Lower leg skin (tissue), 3 donors: ENCODE measurements at regions not wholly inside any gene's neighbourhood (a gene's known extent, or its start where the extent isn't known, plus 50 kb on each side); places are given as distances from the start of the nearest gene placed in this dataset.

Experiments used
- POLR2A ChIP-seq, 2 donors: fragments of 450-650 bp; IDR thresholded peaks; one replicate each; pipeline ENCODE4 v1.6.1; 2016 to 2017; ENCODE audit warnings: antibody characterized with exemption in 2 of 2, mild to moderate bottlenecking in 1 of 2, moderate library complexity in 1 of 2
- TF ChIP-seq, protein P1 (sequence below), 3 donors: fragments of 450-650 bp; IDR thresholded peaks; one replicate each; pipeline ENCODE4 v1.5.1; 2016; ENCODE audit warnings: antibody characterized with exemption in 3 of 3, mild to moderate bottlenecking in 3 of 3, moderate library complexity in 2 of 3

- TF ChIP-seq, protein P1, sequence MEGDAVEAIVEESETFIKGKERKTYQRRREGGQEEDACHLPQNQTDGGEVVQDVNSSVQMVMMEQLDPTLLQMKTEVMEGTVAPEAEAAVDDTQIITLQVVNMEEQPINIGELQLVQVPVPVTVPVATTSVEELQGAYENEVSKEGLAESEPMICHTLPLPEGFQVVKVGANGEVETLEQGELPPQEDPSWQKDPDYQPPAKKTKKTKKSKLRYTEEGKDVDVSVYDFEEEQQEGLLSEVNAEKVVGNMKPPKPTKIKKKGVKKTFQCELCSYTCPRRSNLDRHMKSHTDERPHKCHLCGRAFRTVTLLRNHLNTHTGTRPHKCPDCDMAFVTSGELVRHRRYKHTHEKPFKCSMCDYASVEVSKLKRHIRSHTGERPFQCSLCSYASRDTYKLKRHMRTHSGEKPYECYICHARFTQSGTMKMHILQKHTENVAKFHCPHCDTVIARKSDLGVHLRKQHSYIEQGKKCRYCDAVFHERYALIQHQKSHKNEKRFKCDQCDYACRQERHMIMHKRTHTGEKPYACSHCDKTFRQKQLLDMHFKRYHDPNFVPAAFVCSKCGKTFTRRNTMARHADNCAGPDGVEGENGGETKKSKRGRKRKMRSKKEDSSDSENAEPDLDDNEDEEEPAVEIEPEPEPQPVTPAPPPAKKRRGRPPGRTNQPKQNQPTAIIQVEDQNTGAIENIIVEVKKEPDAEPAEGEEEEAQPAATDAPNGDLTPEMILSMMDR (IDR thresholded peaks at IDR 0.05) = no peak
- no peak for TF ChIP-seq POLR2A (IDR thresholded peaks at IDR 0.05)
Observed at GRCh38 chr2:8528863-8529262, 153.0 kb upstream of the ID2 start.
